ENCODE measurements at regions not wholly inside any gene's neighbourhood (a gene's known extent, or its start where the extent isn't known, plus 50 kb on each side); places are given as distances from the start of the nearest gene placed in this dataset.

GRCh38 chr5:4634342-4634741, 505.8 kb upstream of the ADAMTS16 start:
- no peak overlapping the region for H3K4me3 ChIP-seq
- no peaks in the 10 kb centered on the region for H3K27me3 ChIP-seq (replicated peaks)
- no peaks in the 10 kb centered on the region for H3K36me3 ChIP-seq
- no peaks in the 10 kb centered on the region for H3K4me1 ChIP-seq (replicated peaks)
- H3K9me3 ChIP-seq (replicated peaks): no peaks in the 10 kb centered on the region
- no peak overlapping the region for H3K27ac ChIP-seq
- DNase-seq (ENCODE audit: low read depth in 1 of 2, low spot score in 2 of 2): no peak

GRCh38 chr5:4636378-4636777, 503.8 kb upstream of the ADAMTS16 start:
- Histone ChIP-seq H3K4me1 (replicated peaks) (no peaks in the 10 kb centered on the region), H3K36me3 (no peaks in the 10 kb centered on the region)
- DNase-seq (ENCODE audit: low read depth in 1 of 2, low spot score in 2 of 2): no peak

DNA sequence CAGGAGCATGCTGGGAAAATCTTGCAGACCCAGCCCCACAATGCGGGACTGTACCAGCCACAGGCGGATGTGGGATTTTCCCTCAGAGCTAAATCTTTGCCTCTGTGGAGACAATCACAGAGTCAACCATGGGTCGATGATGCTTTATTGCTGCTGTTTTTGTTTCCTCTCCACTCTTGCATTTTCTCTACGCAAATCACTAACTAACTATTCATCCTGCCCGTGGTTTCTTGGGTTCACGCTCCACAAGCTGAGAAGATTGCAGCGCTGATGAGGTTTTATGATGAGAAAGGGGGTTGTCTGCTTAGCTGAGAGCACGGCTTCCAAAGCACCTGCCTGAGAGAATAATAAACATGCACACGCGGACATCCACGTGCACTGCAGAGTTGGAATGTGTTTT, 500.2 kb upstream of the ADAMTS16 start:
- Histone ChIP-seq H3K4me3 (no peak overlapping the region), H3K27ac (no peak overlapping the region), H3K27me3 (replicated peaks) (no peaks in the 10 kb centered on the region), H3K4me1 (replicated peaks) (no peaks in the 10 kb centered on the region), H3K9me3 (replicated peaks) (no peaks in the 10 kb centered on the region), H3K36me3 (no peaks in the 10 kb centered on the region)
- DNase-seq (ENCODE audit: low read depth in 1 of 2, low spot score in 2 of 2): no peak

More at GRCh38 chr5:4636378-4636777, 503.8 kb upstream of the ADAMTS16 start:
- H3K27me3 ChIP-seq (replicated peaks): no peaks in the 10 kb centered on the region
- H3K27ac ChIP-seq: no peak overlapping the region
- H3K4me3 ChIP-seq: no peak overlapping the region
- H3K9me3 ChIP-seq (replicated peaks): no peaks in the 10 kb centered on the region

DNA sequence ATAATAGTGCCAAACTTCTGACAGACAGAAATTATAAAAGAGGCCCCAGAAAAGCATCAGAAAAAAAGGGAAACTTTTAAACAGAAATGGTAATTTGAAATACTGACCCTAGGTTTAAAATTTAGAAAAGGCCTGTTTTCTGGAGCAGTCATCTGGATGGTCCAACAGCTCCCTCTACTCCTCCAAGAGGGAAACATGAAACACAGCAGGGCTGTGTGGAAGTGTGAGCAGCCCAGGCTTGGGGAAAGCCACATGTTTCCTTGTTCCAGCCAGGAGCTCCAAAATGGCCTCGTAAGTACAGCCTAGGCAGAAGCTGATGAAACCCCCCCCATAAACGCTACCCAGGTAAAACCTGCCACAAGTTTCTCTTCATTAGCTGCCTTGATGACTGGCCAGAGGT, 499.3 kb upstream of the ADAMTS16 start:
- no peaks in the 10 kb centered on the region for H3K9me3 ChIP-seq (replicated peaks)
- no peak overlapping the region for H3K27ac ChIP-seq
- H3K4me3 ChIP-seq: no peak overlapping the region
- no peaks in the 10 kb centered on the region for H3K27me3 ChIP-seq (replicated peaks)
- no peak for DNase-seq (ENCODE audit: low read depth in 1 of 2, low spot score in 2 of 2)
- no peaks in the 10 kb centered on the region for H3K36me3 ChIP-seq
- H3K4me1 ChIP-seq (replicated peaks): no peaks in the 10 kb centered on the region

- Histone ChIP-seq H3K36me3 (no peaks in the 10 kb centered on the region), H3K4me1 (replicated peaks) (no peaks in the 10 kb centered on the region)
- no peak for DNase-seq (ENCODE audit: low read depth in 1 of 2, low spot score in 2 of 2)
Measured at GRCh38 chr5:4642525-4642924, 497.6 kb upstream of the ADAMTS16 start.

GRCh38 chr5:4643190-4643589, 496.9 kb upstream of the ADAMTS16 start:
- H3K27ac ChIP-seq: no peak overlapping the region
- H3K27me3 ChIP-seq (replicated peaks): no peaks in the 10 kb centered on the region
- no peak for DNase-seq (ENCODE audit: low read depth in 1 of 2, low spot score in 2 of 2)

More at GRCh38 chr5:4642525-4642924, 497.6 kb upstream of the ADAMTS16 start:
- H3K9me3 ChIP-seq (replicated peaks): no peaks in the 10 kb centered on the region; the same call in 1 of the 2 replicates
- no peak overlapping the region for H3K4me3 ChIP-seq
- H3K27ac ChIP-seq: no peak overlapping the region
- no peaks in the 10 kb centered on the region for H3K27me3 ChIP-seq (replicated peaks)

DNA sequence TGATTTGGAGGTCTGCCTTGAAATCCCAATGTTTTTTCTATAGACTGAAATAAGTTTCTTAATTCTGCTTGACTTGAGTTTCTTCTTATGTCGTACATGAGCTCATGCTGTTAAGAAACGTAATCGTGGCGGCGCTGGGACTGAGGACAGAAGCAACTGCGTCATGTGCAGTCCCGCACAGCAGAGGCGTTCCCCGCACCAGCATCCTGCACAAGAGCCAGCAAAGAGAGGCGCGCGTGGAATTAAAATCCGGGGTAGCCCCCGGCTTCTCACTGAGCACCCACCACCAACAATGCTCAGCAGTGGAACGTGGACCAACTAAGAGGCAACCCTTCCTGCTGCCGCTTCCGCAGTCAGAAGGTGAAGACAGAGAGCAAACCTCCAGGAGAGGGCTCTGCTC, 496.2 kb upstream of the ADAMTS16 start:
- H3K4me1 ChIP-seq (replicated peaks): no peaks in the 10 kb centered on the region
- H3K27me3 ChIP-seq (replicated peaks): no peaks in the 10 kb centered on the region
- no peak for DNase-seq (ENCODE audit: low read depth in 1 of 2, low spot score in 2 of 2)
- no peaks in the 10 kb centered on the region for H3K36me3 ChIP-seq
- H3K9me3 ChIP-seq (replicated peaks): no peaks in the 10 kb centered on the region; the same call in 1 of the 2 replicates
- H3K27ac ChIP-seq: no peak overlapping the region
- no peak overlapping the region for H3K4me3 ChIP-seq

More at GRCh38 chr5:4643190-4643589, 496.9 kb upstream of the ADAMTS16 start:
- H3K4me3 ChIP-seq: no peak overlapping the region
- H3K36me3 ChIP-seq: no peaks in the 10 kb centered on the region
- H3K4me1 ChIP-seq (replicated peaks): no peaks in the 10 kb centered on the region
- no peaks in the 10 kb centered on the region; the same call in 1 of the 2 replicates for H3K9me3 ChIP-seq (replicated peaks)

DNA sequence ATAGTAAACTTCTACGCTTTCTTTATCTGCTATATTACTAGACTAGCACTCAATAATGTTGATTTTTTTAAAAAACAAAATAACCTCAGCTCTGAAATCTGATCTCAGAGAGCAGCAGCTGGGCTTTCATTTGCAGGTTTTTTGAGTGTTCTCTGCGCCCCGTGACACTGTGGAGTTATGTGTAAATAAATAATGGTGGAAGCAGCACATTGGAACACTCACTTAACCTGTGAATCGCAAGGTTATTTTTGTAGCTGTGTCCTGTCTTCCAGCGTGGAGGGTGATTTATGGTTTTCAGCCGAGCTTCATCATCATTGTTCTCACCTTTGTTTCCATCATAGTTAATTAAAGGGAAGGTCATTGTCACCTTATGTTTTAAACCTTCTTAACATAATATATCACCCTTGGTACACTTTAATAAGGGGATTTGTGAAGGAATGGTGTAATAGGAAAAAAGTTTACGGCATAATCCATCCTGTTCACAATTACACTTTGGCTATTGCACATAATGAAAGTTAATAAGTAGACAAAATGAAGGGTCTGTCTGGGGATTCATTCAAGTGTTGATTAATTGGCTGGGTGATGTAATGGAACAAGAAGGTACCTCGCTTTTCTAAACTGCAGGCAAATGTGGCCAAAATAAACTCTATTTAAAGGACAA, 493.3 kb upstream of the ADAMTS16 start:
- DNase-seq (ENCODE audit: low read depth in 1 of 2, low spot score in 2 of 2): no peak
- no peaks in the 10 kb centered on the region for H3K36me3 ChIP-seq
- H3K9me3 ChIP-seq (replicated peaks): no peaks in the 10 kb centered on the region; the same call in 1 of the 2 replicates
- no peak overlapping the region for H3K27ac ChIP-seq
- H3K4me3 ChIP-seq: no peak overlapping the region
- H3K4me1 ChIP-seq (replicated peaks): no peaks in the 10 kb centered on the region
- H3K27me3 ChIP-seq (replicated peaks): no peaks in the 10 kb centered on the region

DNA sequence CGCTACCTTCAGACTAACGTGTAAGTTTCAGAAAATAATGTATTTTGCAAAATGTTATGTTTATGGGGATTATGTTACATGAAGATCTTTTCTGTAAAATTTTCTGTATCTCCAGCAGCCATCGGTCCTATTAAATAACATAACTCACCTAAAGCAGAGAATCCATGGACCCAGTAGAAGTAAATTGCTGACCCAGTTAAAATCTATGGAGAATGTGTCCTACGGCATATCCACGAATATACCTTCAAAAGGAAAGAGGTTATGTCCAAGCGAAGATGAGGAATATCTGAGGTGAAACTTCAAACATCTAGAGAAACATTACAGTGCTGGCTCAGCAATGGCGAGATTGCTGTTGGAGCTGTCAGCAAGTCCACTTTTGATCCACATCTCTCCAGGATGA, 492.2 kb upstream of the ADAMTS16 start:
- no peaks in the 10 kb centered on the region for H3K4me1 ChIP-seq (replicated peaks)
- no peaks in the 10 kb centered on the region; the same call in 1 of the 2 replicates for H3K9me3 ChIP-seq (replicated peaks)
- no peak for DNase-seq (ENCODE audit: low read depth in 1 of 2, low spot score in 2 of 2)
- no peak overlapping the region for H3K27ac ChIP-seq
- H3K4me3 ChIP-seq: no peak overlapping the region
- no peaks in the 10 kb centered on the region for H3K27me3 ChIP-seq (replicated peaks)
- H3K36me3 ChIP-seq: no peaks in the 10 kb centered on the region

DNA sequence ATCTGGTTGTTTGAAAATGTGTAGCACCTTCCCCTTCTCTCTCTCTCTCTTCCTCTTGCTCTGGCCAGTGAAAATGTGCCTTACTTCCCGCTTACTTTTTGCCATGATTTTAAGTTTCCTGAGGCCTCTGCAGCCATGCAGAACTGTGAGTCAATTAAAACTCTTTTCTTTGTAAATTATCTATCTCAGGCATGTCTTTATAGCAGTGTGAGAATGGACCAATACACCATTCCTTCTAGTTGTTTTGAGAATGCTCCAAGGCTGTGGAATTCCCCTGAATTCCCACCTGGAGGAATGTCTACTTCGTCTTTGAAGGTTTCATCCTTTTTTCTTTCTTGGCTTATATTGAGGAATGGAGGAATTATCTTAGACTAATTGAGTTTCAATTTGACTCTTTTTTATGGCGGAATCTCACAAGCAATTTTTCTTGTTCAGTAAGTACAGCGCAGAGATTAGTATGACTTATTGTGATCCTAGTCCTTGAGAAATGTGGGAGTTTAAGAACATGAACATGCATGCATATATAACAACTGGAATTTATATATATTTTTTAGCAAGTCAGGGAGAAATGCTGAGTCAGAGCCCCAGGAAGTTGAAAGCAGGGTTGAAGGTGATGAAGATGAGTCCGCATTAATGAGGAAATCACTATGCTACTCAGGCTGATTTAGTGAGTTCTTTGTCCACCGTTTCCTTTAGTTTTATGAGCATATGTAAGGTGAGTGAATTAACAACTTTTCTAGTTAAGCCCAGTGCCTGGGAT, 488.1 kb upstream of the ADAMTS16 start:
- Histone ChIP-seq H3K27ac (no peak overlapping the region), H3K27me3 (replicated peaks) (no peaks in the 10 kb centered on the region), H3K36me3 (no peaks in the 10 kb centered on the region), H3K9me3 (replicated peaks) (no peaks in the 10 kb centered on the region), H3K4me1 (replicated peaks) (no peaks in the 10 kb centered on the region), H3K4me3 (no peak overlapping the region)
- no peak for DNase-seq (ENCODE audit: low read depth in 1 of 2, low spot score in 2 of 2)

GRCh38 chr5:4653475-4653874, 486.7 kb upstream of the ADAMTS16 start:
- Histone ChIP-seq H3K9me3 (replicated peaks) (no peaks in the 10 kb centered on the region), H3K4me3 (no peak overlapping the region), H3K4me1 (replicated peaks) (no peaks in the 10 kb centered on the region), H3K36me3 (no peaks in the 10 kb centered on the region), H3K27ac (no peak overlapping the region), H3K27me3 (replicated peaks) (no peaks in the 10 kb centered on the region)
- no peak for DNase-seq (ENCODE audit: low read depth in 1 of 2, low spot score in 2 of 2)

GRCh38 chr5:4659851-4660250, 480.3 kb upstream of the ADAMTS16 start:
- no peaks in the 10 kb centered on the region for H3K27me3 ChIP-seq (replicated peaks)
- no peaks in the 10 kb centered on the region for H3K4me1 ChIP-seq (replicated peaks)
- no peaks in the 10 kb centered on the region for H3K9me3 ChIP-seq (replicated peaks)
- H3K36me3 ChIP-seq: no peaks in the 10 kb centered on the region
- H3K4me3 ChIP-seq: no peak overlapping the region
- no peak overlapping the region for H3K27ac ChIP-seq
- DNase-seq (ENCODE audit: low read depth in 1 of 2, low spot score in 2 of 2): no peak

- no peak for DNase-seq (ENCODE audit: low read depth in 1 of 2, low spot score in 2 of 2)
- no peak overlapping the region for H3K4me3 ChIP-seq
- no peaks in the 10 kb centered on the region for H3K36me3 ChIP-seq
- H3K4me1 ChIP-seq (replicated peaks): no peaks in the 10 kb centered on the region
- H3K27me3 ChIP-seq (replicated peaks): no peaks in the 10 kb centered on the region
- no peaks in the 10 kb centered on the region for H3K9me3 ChIP-seq (replicated peaks)
- no peak overlapping the region for H3K27ac ChIP-seq
Measured at GRCh38 chr5:4661326-4661725, 478.8 kb upstream of the ADAMTS16 start.

DNA sequence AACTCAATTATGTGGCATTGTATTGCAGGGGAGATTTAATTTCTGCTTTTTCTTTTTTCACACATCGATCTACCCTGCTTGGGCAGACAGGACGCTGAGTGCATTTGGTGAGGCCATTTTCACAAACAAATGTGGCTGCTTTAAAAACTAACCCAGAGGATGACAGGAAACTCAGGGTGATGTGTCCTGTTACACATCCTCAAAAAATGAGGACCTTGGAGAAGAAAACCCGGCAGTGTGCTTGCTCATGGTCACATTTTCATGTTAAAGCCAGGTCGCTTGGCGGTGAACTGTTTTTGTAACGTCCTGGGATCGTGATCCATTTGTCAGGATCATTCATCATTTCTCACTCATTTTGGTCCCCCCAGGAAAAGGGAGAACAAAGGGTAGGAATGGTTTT, 478.3 kb upstream of the ADAMTS16 start:
- Histone ChIP-seq H3K36me3 (no peaks in the 10 kb centered on the region), H3K27me3 (replicated peaks) (no peaks in the 10 kb centered on the region), H3K4me3 (no peak overlapping the region), H3K27ac (no peak overlapping the region), H3K9me3 (replicated peaks) (no peaks in the 10 kb centered on the region), H3K4me1 (replicated peaks) (no peaks in the 10 kb centered on the region)
- no peak for DNase-seq (ENCODE audit: low read depth in 1 of 2, low spot score in 2 of 2)
